ENCODE measurements at regions not wholly inside any gene's neighbourhood (a gene's known extent, or its start where the extent isn't known, plus 50 kb on each side); places are given as distances from the start of the nearest gene placed in this dataset.

DNA sequence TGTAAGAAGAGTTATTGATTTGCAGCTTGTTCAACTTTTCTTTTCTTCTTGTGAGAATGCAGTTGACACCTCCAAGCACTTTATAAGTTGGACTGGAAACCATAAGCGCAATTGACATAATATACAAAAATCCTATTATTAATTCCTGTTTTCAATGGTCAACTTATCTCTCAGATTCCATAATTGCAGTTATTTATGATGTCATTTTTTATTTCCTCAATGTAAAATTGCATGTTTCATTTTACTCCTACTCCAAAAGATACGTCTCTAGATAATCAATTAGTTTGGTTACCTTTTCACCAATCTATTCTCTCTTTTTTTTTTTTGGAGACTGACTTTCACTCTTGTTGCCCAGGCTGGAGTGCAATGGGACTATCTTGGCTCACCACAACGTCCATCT lies 1416.1 kb upstream of the CDH6 start:
- in situ Hi-C loops (cut with HindIII; ENCODE audit: low sequenced_read_pairs) = no loop called here
- DNase-seq (ENCODE audit: low spot score) = no peak

- in situ Hi-C loops (cut with HindIII; ENCODE audit: low sequenced_read_pairs) = no loop called here
- no peak for DNase-seq (ENCODE audit: low spot score)
Observed at GRCh38 chr5:29770936-29771335, 1422.5 kb upstream of the CDH6 start.

- DNase-seq (ENCODE audit: low spot score) = no peak
- in situ Hi-C loops (cut with HindIII; ENCODE audit: low sequenced_read_pairs) = no loop called here
Observed at GRCh38 chr5:29769474-29769873, 1424.0 kb upstream of the CDH6 start.

- in situ Hi-C loops (cut with HindIII; ENCODE audit: low sequenced_read_pairs) = no loop called here
- DNase-seq (ENCODE audit: low spot score) = no peak
Observed at GRCh38 chr5:29758986-29759421, 1434.5 kb upstream of the CDH6 start.

- in situ Hi-C loops (cut with HindIII; ENCODE audit: low sequenced_read_pairs) = no loop called here
- DNase-seq (ENCODE audit: low spot score) = no peak
Observed at GRCh38 chr5:29750453-29750852, 1443.0 kb upstream of the CDH6 start.

- no peak for DNase-seq (ENCODE audit: low spot score)
- in situ Hi-C loops (cut with HindIII; ENCODE audit: low sequenced_read_pairs) = no loop called here
Observed at GRCh38 chr5:29744618-29745017, 1448.9 kb upstream of the CDH6 start.

GRCh38 chr5:29720954-29721353 lies 1472.5 kb upstream of the CDH6 start:
- in situ Hi-C loops (cut with HindIII; ENCODE audit: low sequenced_read_pairs) = no loop called here

DNA sequence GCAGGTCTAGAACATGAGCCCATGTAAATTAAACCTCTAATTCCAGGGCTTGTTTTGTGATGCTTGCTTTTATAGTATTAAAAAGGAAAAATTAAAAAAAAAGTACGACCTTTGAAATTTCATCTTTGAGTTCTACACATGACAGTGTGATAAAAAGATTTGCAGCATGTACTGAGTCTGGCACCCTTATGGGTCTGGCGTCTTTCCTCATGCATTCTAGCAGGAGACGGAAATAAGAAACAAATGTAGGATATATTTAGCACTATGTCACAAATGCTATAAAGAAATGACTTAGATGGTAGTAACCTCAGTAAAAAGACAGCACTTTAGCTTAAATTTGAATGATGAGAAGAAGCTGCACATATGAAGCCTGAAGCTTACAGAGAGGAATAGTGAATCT lies 1474.3 kb upstream of the CDH6 start:
- DNase-seq (ENCODE audit: low spot score) = no peak
- in situ Hi-C loops (cut with HindIII; ENCODE audit: low sequenced_read_pairs) = no loop called here

More at GRCh38 chr5:29720954-29721353, 1472.5 kb upstream of the CDH6 start:
- no peak for DNase-seq (ENCODE audit: low spot score)

DNA sequence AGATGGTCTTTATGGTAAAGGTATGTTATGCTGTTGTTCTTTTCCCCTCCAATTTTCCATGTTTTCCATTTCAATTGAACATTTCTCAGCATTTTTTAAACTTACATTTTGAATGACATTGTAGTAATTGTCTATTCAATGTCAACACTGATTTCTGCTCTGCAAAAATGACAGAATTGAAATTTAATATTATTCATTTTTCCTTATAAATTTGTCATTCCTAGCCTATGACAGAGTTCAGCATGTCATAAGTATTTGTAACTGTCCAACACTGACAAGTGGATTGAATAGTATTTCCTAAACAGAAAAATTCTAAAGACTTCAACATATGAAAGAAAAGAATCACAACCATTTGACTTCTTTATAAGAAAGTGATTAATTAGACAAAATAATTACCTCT lies 1478.3 kb upstream of the CDH6 start:
- no peak for DNase-seq (ENCODE audit: low spot score)
- in situ Hi-C loops (cut with HindIII; ENCODE audit: low sequenced_read_pairs) = no loop called here

- DNase-seq (ENCODE audit: low spot score) = no peak
- in situ Hi-C loops (cut with HindIII; ENCODE audit: low sequenced_read_pairs) = no loop called here
Observed at GRCh38 chr5:29702875-29703274, 1490.6 kb upstream of the CDH6 start.

DNA sequence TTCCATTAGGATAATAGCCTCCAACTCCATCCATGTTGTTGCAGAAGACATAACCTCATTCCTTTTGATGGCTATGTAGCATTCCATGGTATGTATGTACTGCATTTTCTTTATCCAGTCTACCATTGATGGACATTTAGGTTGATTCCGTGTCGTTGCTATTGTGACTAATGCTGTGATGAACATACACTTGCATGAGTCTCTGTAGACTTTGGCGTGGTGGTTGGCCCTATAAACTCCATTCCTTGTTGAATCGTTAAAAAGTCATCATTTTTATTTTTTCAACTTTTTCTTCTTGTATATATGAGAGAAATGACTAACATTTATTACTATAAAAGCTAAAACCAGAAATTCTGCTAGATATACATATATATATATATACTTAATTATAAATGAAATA lies 1491.9 kb upstream of the CDH6 start:
- DNase-seq (ENCODE audit: low spot score) = no peak
- in situ Hi-C loops (cut with HindIII; ENCODE audit: low sequenced_read_pairs) = no loop called here

- in situ Hi-C loops (cut with HindIII; ENCODE audit: low sequenced_read_pairs) = no loop called here
- no peak for DNase-seq (ENCODE audit: low spot score)
Observed at GRCh38 chr5:29697785-29698414, 1495.6 kb upstream of the CDH6 start.

- DNase-seq (ENCODE audit: low spot score) = no peak
- in situ Hi-C loops (cut with HindIII; ENCODE audit: low sequenced_read_pairs) = no loop called here
Observed at GRCh38 chr5:29697278-29697677, 1496.2 kb upstream of the CDH6 start.

DNA sequence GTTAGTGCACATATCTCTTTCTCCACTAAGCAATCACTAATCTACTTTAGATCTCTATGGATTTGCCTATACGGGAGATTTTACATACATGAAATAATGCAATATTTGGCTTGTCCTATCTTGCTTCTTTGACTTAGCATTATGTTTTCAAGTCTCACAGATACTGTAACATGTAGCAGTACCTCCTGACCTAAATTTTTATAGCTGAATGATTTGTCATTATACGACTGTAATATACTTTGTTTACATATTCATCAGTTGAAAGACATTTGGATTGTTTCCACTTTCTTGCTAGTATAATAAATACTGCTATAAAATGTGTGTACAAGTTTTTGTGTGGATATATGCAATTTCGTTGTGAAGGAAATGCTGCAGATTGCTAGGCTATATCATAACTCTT lies 1520.8 kb upstream of the CDH6 start:
- DNase-seq (ENCODE audit: low spot score) = no peak
- in situ Hi-C loops (cut with HindIII; ENCODE audit: low sequenced_read_pairs) = no loop called here

DNA sequence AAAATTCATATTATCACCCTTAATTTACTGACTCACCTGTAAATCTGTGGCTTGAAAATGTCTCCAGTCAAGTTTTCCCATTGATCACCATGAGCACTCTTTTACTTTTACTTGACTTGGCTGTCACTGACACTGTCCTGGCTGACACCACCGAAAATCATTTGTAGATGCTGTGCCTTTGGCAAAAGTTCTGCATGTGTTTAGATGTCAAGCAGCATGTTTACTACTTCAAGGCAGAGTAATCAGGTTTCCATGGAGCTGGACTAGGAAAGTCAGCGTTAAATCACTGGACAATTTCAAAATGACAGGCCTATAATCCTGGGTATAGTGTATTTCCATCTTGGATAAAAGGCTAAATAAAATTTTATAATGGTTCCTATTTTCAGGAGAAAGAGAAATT lies 1530.6 kb upstream of the CDH6 start:
- in situ Hi-C loops (cut with HindIII; ENCODE audit: low sequenced_read_pairs) = no loop called here
- DNase-seq (ENCODE audit: low spot score) = no peak

GRCh38 chr5:29654954-29655353 lies 1538.5 kb upstream of the CDH6 start:
- DNase-seq (ENCODE audit: low spot score) = no peak
- in situ Hi-C loops (cut with HindIII; ENCODE audit: low sequenced_read_pairs) = no loop called here

DNA sequence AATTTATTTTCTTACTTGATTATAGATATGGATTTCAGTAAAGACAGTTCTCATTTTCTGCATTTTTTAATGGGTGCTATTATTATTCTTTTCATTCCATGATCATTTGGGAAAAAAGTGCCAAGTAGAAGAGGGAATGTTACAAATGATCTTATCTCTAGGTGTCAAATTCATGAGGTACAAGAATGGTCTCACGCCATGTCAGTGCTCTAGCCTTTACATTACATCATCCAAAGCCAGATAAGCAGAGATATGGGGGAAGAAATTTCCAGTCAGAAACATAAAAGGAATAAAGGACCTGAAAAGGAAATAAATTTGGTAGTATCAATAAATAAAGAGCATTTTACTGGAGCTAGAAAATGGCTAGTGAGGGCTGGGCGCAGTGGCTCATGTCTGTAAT lies 1544.2 kb upstream of the CDH6 start:
- in situ Hi-C loops (cut with HindIII; ENCODE audit: low sequenced_read_pairs) = no loop called here
- DNase-seq (ENCODE audit: low spot score) = no peak

GRCh38 chr5:29642601-29643000 lies 1550.9 kb upstream of the CDH6 start:
- DNase-seq (ENCODE audit: low spot score) = no peak
- in situ Hi-C loops (cut with HindIII; ENCODE audit: low sequenced_read_pairs) = no loop called here

- DNase-seq (ENCODE audit: low spot score) = no peak
- in situ Hi-C loops (cut with HindIII; ENCODE audit: low sequenced_read_pairs) = no loop called here
Observed at GRCh38 chr5:29614206-29614605, 1579.3 kb upstream of the CDH6 start.

GRCh38 chr5:29588236-29588635 lies 1605.2 kb upstream of the CDH6 start:
- DNase-seq (ENCODE audit: low spot score) = no peak
- in situ Hi-C loops (cut with HindIII; ENCODE audit: low sequenced_read_pairs) = no loop called here

DNA sequence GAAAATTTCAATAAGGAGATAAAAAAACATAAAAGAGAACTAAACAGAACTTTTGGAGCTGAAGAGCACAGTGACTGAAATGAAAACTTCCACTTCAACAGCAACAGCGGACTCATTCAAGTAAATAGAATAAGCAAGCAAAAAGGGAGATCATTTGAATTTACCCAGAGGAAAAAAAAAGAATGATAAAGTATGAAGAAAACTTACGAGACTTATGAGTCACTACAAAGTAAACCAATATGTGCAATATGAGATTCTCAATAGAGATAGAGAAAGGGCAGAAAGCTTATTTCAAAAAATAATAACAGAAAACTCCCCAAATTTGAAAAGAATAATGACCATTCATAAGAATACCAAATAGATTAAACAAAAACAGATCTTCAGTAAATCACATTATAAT lies 1605.7 kb upstream of the CDH6 start:
- in situ Hi-C loops (cut with HindIII; ENCODE audit: low sequenced_read_pairs) = no loop called here
- DNase-seq (ENCODE audit: low spot score) = no peak

GRCh38 chr5:29568028-29568427 lies 1625.5 kb upstream of the CDH6 start:
- in situ Hi-C loops (cut with HindIII; ENCODE audit: low sequenced_read_pairs) = no loop called here
- DNase-seq (ENCODE audit: low spot score) = no peak

All from G401 (cell line).